ENCODE measurements at regions not wholly inside any gene's neighbourhood (a gene's known extent, or its start where the extent isn't known, plus 50 kb on each side); places are given as distances from the start of the nearest gene placed in this dataset.

DNA sequence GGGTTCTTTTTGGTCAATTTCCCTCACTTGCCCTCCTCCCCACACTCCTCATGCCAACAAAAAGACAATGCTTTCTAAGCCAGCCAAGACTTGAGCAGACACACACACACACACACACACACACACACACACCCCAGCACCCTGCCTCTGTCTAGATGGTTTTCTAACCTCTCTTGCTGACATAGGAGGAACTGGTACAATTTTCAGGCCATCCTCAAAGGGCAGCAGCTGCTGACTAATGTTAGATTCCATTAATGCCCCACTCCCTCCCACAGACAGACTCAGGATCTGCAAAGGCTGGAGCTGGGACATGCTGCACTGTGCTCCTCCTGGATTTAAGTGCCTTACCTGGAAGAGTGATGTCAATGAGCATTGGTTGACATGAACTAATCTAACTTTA is 438.4 kb downstream of the OCA2 start:
- no peak for DNase-seq (ENCODE audit: low spot score)
- Mint-ChIP-seq H3K4me1 (no peaks in the 10 kb centered on the region), H3K36me3 (no peaks in the 10 kb centered on the region), H3K27me3 (ENCODE audit: insufficient read depth, low read depth) (no peaks in the 10 kb centered on the region), H3K27ac (no peak overlapping the region), H3K9me3 (peaks cover 17% of the 10 kb centered on the region), H3K4me3 (no peak overlapping the region)
- Histone ChIP-seq H3K79me2 (ENCODE audit: low read depth) (no peaks in the 10 kb centered on the region), H3K9ac (no peak overlapping the region), H3K27me3 (no peaks in the 10 kb centered on the region), H3K27ac (no peak overlapping the region), H2AFZ (replicated peaks) (no peak overlapping the region), H3K4me1 (no peaks in the 10 kb centered on the region), H3F3A (ENCODE audit: low read depth) (no peaks in the 10 kb centered on the region), H3K9me3 (ENCODE audit: low read depth) (peaks cover 3% of the 10 kb centered on the region), H3K4me3 (no peak overlapping the region), H4K20me1 (ENCODE audit: low read depth) (no peaks in the 10 kb centered on the region), H3K4me2 (no peak overlapping the region), H3K36me3 (no peaks in the 10 kb centered on the region)
- TF ChIP-seq EZH2 (IDR thresholded peaks at IDR 0.05) = no peak
- TF ChIP-seq, protein P1, sequence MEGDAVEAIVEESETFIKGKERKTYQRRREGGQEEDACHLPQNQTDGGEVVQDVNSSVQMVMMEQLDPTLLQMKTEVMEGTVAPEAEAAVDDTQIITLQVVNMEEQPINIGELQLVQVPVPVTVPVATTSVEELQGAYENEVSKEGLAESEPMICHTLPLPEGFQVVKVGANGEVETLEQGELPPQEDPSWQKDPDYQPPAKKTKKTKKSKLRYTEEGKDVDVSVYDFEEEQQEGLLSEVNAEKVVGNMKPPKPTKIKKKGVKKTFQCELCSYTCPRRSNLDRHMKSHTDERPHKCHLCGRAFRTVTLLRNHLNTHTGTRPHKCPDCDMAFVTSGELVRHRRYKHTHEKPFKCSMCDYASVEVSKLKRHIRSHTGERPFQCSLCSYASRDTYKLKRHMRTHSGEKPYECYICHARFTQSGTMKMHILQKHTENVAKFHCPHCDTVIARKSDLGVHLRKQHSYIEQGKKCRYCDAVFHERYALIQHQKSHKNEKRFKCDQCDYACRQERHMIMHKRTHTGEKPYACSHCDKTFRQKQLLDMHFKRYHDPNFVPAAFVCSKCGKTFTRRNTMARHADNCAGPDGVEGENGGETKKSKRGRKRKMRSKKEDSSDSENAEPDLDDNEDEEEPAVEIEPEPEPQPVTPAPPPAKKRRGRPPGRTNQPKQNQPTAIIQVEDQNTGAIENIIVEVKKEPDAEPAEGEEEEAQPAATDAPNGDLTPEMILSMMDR (IDR thresholded peaks at IDR 0.05) = no peak

DNA sequence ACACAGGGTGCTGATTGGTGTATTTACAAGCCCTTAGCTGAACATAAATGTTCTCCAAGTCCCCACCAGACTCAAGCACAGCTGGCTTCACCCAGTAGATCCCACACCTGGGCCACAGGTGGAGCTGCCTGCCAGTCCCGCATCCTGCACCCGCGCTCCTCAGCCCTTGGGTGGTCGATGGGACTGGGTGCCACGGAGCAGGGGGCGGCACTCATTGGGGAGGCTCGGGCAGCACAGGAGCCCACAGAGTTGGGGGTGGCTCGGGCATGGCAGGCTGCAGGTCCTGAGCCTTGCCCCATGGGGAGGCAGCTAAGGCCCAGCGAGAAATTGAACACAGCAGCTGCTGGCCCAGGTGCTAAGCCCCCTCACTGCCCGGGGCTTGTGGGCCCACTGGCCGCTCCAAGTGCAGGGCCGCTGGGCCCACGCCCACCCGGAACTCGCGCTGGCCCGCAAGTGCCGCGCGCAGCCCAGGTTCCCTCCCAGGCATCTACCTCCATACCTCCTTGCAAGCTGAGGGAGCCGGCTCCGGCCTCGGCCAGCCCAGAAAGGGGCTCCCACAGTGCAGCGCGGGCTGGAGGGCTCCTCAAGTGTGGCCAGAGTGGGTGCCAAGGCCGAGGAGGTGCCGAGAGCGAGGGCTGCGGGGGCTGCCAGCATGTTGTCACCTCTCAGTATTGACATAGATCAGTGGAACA is 442.7 kb downstream of the OCA2 start:
- H3K36me3 ChIP-seq = no peaks in the 10 kb centered on the region
- H3K79me2 ChIP-seq (ENCODE audit: low read depth) = no peaks in the 10 kb centered on the region

DNA sequence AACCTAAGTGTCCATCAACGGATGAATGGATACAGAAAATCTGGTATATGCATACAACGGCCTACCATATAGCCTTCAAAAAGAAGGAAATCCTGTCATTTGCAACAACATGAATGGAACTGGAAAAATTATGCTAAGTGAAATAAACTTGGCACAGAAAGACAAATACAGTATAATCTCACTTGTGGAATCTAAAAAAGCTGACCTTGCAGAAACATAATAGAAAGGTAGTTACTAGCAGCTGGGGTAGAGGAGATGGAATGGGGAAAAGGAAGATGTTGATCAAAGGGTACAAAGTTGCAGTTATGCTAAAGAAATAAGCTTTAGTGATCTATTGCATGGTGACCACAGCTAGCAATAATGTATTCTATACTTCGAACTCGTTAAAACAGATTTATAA is 444.1 kb downstream of the OCA2 start:
- no peaks in the 10 kb centered on the region for H3K79me2 ChIP-seq (ENCODE audit: low read depth)
- H3K9me3 Mint-ChIP-seq = peaks cover 2% of the 10 kb centered on the region
- no peak for TF ChIP-seq EZH2 (IDR thresholded peaks at IDR 0.05)
- TF ChIP-seq, protein P1 (IDR thresholded peaks at IDR 0.05) = no peak
- no peak for TF ChIP-seq EZH2phosphoT487 (IDR thresholded peaks at IDR 0.05)
- H3K27me3 Mint-ChIP-seq (ENCODE audit: insufficient read depth, low read depth) = peaks cover 6% of the 10 kb centered on the region
- H3K36me3 ChIP-seq = no peaks in the 10 kb centered on the region
- no peaks in the 10 kb centered on the region for H3K27me3 ChIP-seq
- H3K4me2 ChIP-seq = no peak overlapping the region
- H3K27ac Mint-ChIP-seq = no peak overlapping the region
- H3K4me1 Mint-ChIP-seq = peaks cover 2% of the 10 kb centered on the region
- DNase-seq (ENCODE audit: low spot score) = no peak
- no peak overlapping the region for H3K4me3 ChIP-seq
- H3K9me3 ChIP-seq (ENCODE audit: low read depth) = no peaks in the 10 kb centered on the region
- H3K9ac ChIP-seq = no peak overlapping the region
- no peak overlapping the region for H2AFZ ChIP-seq (replicated peaks)
- H3K4me1 ChIP-seq = no peaks in the 10 kb centered on the region
- H4K20me1 ChIP-seq (ENCODE audit: low read depth) = no peaks in the 10 kb centered on the region
- H3K27ac ChIP-seq = no peak overlapping the region
- H3K4me3 Mint-ChIP-seq = no peak overlapping the region
- no peaks in the 10 kb centered on the region for H3F3A ChIP-seq (ENCODE audit: low read depth)
- no peaks in the 10 kb centered on the region for H3K36me3 Mint-ChIP-seq

More for the DNA sequence above, 442.7 kb downstream of the OCA2 start:
- H3K4me1 Mint-ChIP-seq = peaks cover 2% of the 10 kb centered on the region
- H3K27me3 Mint-ChIP-seq (ENCODE audit: insufficient read depth, low read depth) = peaks cover 5% of the 10 kb centered on the region
- Histone ChIP-seq H3K4me1 (no peaks in the 10 kb centered on the region), H3K27me3 (no peaks in the 10 kb centered on the region), H3K9ac (no peak overlapping the region), H3K27ac (no peak overlapping the region), H3K4me3 (no peak overlapping the region), H2AFZ (replicated peaks) (no peak overlapping the region), H3K9me3 (ENCODE audit: low read depth) (no peaks in the 10 kb centered on the region), H3K4me2 (no peak overlapping the region), H4K20me1 (ENCODE audit: low read depth) (no peaks in the 10 kb centered on the region), H3F3A (ENCODE audit: low read depth) (no peaks in the 10 kb centered on the region)
- no peak overlapping the region for H3K27ac Mint-ChIP-seq
- H3K4me3 Mint-ChIP-seq = no peak overlapping the region
- H3K9me3 Mint-ChIP-seq = peaks cover 3% of the 10 kb centered on the region
- no peaks in the 10 kb centered on the region for H3K36me3 Mint-ChIP-seq
- no peak for TF ChIP-seq EZH2phosphoT487 (IDR thresholded peaks at IDR 0.05)
- no peak for TF ChIP-seq EZH2 (IDR thresholded peaks at IDR 0.05)
- TF ChIP-seq, protein P1 (IDR thresholded peaks at IDR 0.05) = no peak
- DNase-seq (ENCODE audit: low spot score) = no peak

Data from neural progenitor cell (in vitro differentiated cells).